Caco-2 (cell line): ENCODE measurements at regions not wholly inside any gene's neighbourhood (a gene's known extent, or its start where the extent isn't known, plus 50 kb on each side); places are given as distances from the start of the nearest gene placed in this dataset.
"Not testable (repeated sequence)": the region's sequence is repeated elsewhere in the genome, so short reads cannot be mapped to it uniquely, and the experiment has no call there.

Experiments
- BruUV-seq: library from RNA; stranded (reverse); fragments of 400-500 nt; replicated peaks from 2 replicates; lab custom pipeline; 2021; lab: Mats Ljungman, UMichigan
- CTCF ChIA-PET: fragments of 300-600 bp; sonication (Branson Sonifier 250); formaldehyde crosslinking; loops from one replicate; lab custom pipeline; 2022; ENCODE audit warnings: antibody characterized with exemption; lab: Charles Lee
- POLR2A ChIA-PET: fragments of 300-600 bp; sonication (Branson Sonifier 250); formaldehyde crosslinking; loops from one replicate; lab custom pipeline; 2022; ENCODE audit warnings: antibody characterized with exemption; lab: Charles Lee
- DNase-seq, 2 experiments: peaks; one replicate each; pipeline versions ENCODE4 v3.0.0 to v3.0.0-alpha.2; 2020 to 2022
- H3K27me3 ChIP-seq: replicated peaks from 2 replicates; pipeline ENCODE4 v1.6.0; 2011; ENCODE audit warnings: low read length; ENCODE audit not compliant: control insufficient read depth, insufficient read depth
- H3K36me3 ChIP-seq: 2 replicates; pipeline ENCODE4 v1.5.1; 2011; ENCODE audit warnings: low read length; ENCODE audit not compliant: control insufficient read depth, insufficient read depth
- H3K4me1 ChIP-seq: fragments of 250-450 bp; sonication (Bioruptor Pico); 2 replicates; pipeline ENCODE4 v1.5.1; 2020; ENCODE audit warnings: mild to moderate bottlenecking
- H3K4me3 ChIP-seq: 2 replicates; pipeline ENCODE4 v1.5.1; 2011; ENCODE audit warnings: low read depth, mild to moderate bottlenecking, control low read depth, low read length
- H3K9me3 ChIP-seq: fragments of 250-450 bp; sonication (Bioruptor Pico); 2 replicates; pipeline ENCODE4 v1.5.1; 2020; ENCODE audit warnings: mild to moderate bottlenecking, moderate library complexity
- H3K27ac Mint-ChIP-seq: one replicate; pipeline ENCODE4 v1.8.0; 2022; ENCODE audit warnings: mixed read lengths; ENCODE audit not compliant: unreplicated experiment
- H3K27me3 Mint-ChIP-seq: one replicate; pipeline ENCODE4 v1.8.0; 2022; ENCODE audit warnings: mixed read lengths; ENCODE audit not compliant: insufficient read depth, unreplicated experiment
- H3K36me3 Mint-ChIP-seq: one replicate; pipeline ENCODE4 v1.8.0; 2022; ENCODE audit warnings: mild to moderate bottlenecking, mixed read lengths; ENCODE audit not compliant: insufficient read depth, unreplicated experiment
- H3K4me1 Mint-ChIP-seq: one replicate; pipeline ENCODE4 v1.8.0; 2022; ENCODE audit warnings: low read depth, mixed read lengths; ENCODE audit not compliant: unreplicated experiment
- H3K4me3 Mint-ChIP-seq: one replicate; pipeline ENCODE4 v1.8.0; 2022; ENCODE audit warnings: mild to moderate bottlenecking, moderate library complexity, mixed read lengths; ENCODE audit not compliant: unreplicated experiment
- H3K9me3 Mint-ChIP-seq: one replicate; pipeline ENCODE4 v1.8.0; 2022; ENCODE audit warnings: mixed read lengths; ENCODE audit not compliant: unreplicated experiment
- CTCF ChIP-seq, 2 experiments: fragments of 200-600 bp in 1 of 2; IDR thresholded peaks; 1 replicate in 1 of 2; 2 replicates in 1 of 2; pipeline versions ENCODE4 v1.5.1 to v1.8.0; 2011 to 2022; ENCODE audit warnings: antibody characterized with exemption in 1 of 2, control low read depth in 1 of 2, inconsistent platforms in 1 of 2, low read depth in 1 of 2, low read length in 1 of 2, mild to moderate bottlenecking in 1 of 2, moderate library complexity in 1 of 2; ENCODE audit not compliant: insufficient read depth in 1 of 2, severe bottlenecking in 1 of 2, unreplicated experiment in 1 of 2
- intact Hi-C: fragments of 100-400 bp; cut with micrococcal nuclease; formaldehyde crosslinking; loops from one replicate; pipeline ENCODE4 v1.10.0; 2022; ENCODE audit not compliant: unreplicated experiment

- H3K9me3 ChIP-seq, result no peaks in the 10 kb centered on the region
- H3K4me3 ChIP-seq, result no peak overlapping the region
- no peak for DNase-seq
- Mint-ChIP-seq H3K4me3 (no peak overlapping the region), H3K4me1 (no peaks in the 10 kb centered on the region), H3K27me3 (peaks cover 4% of the 10 kb centered on the region), H3K27ac (no peak overlapping the region), H3K36me3 (no peaks in the 10 kb centered on the region), H3K9me3 (peaks cover 9% of the 10 kb centered on the region)
- POLR2A ChIA-PET, result no interaction called here
- no peaks in the 10 kb centered on the region for H3K36me3 ChIP-seq
- H3K27me3 ChIP-seq, result peaks cover 1% of the 10 kb centered on the region; the same call in 1 of the 2 replicates
- CTCF ChIA-PET, result no interaction called here
- no peaks in the 10 kb centered on the region for H3K4me1 ChIP-seq
- intact Hi-C loops, result no loop called here
- TF ChIP-seq CTCF (IDR thresholded peaks at IDR 0.05; ENCODE audit: insufficient read depth in 1 of 2, low read depth in 1 of 2, low read length in 1 of 2, severe bottlenecking in 1 of 2, unreplicated experiment in 1 of 2), result no peak
- no TSS peak for BruUV-seq
Observed at GRCh38 chr10:25869067-25869591, 64.9 kb upstream of the MYO3A start.

- Histone ChIP-seq H3K9me3 (no peaks in the 10 kb centered on the region), H3K27me3 (peaks cover 1% of the 10 kb centered on the region; the same call in 1 of the 2 replicates), H3K36me3 (no peaks in the 10 kb centered on the region), H3K4me1 (no peaks in the 10 kb centered on the region), H3K4me3 (no peak overlapping the region)
- BruUV-seq, result no TSS peak
- POLR2A ChIA-PET, result no interaction called here
- CTCF ChIA-PET, result interaction anchor here (1.2 kb wide), 1 partner anchor 688 kb away, joined by 3 read pairs; no protein-coding TSS in a partner anchor
- no peak overlapping the region for H3K27ac Mint-ChIP-seq
- H3K27me3 Mint-ChIP-seq, result peaks cover 2% of the 10 kb centered on the region
- H3K36me3 Mint-ChIP-seq, result no peaks in the 10 kb centered on the region
- no peaks in the 10 kb centered on the region for H3K4me1 Mint-ChIP-seq
- TF ChIP-seq CTCF (IDR thresholded peaks at IDR 0.05; ENCODE audit: insufficient read depth in 1 of 2, low read depth in 1 of 2, low read length in 1 of 2, severe bottlenecking in 1 of 2, unreplicated experiment in 1 of 2), result no peak
- no peak for DNase-seq
- H3K4me3 Mint-ChIP-seq, result no peak overlapping the region
- peaks cover 4% of the 10 kb centered on the region for H3K9me3 Mint-ChIP-seq
- intact Hi-C loops, result no loop called here
Observed at GRCh38 chr10:25869609-25870008, 64.4 kb upstream of the MYO3A start.

- H3K9me3 ChIP-seq, H3K4me1 Mint-ChIP-seq, H3K36me3 ChIP-seq, H3K4me1 ChIP-seq, intact Hi-C loops, DNase-seq, POLR2A ChIA-PET, CTCF ChIA-PET, BruUV-seq, H3K4me3 Mint-ChIP-seq, H3K27me3 Mint-ChIP-seq, H3K4me3 ChIP-seq, H3K9me3 Mint-ChIP-seq, H3K27me3 ChIP-seq, H3K27ac Mint-ChIP-seq, H3K36me3 Mint-ChIP-seq: not testable (repeated sequence)
Observed at GRCh38 chr10:25874402-25874801, 59.6 kb upstream of the MYO3A start.
